ENCODE measurements at regions not wholly inside any gene's neighbourhood (a gene's known extent, or its start where the extent isn't known, plus 50 kb on each side); places are given as distances from the start of the nearest gene placed in this dataset.
"Not testable (repeated sequence)": the region's sequence is repeated elsewhere in the genome, so short reads cannot be mapped to it uniquely, and the experiment has no call there.

DNA sequence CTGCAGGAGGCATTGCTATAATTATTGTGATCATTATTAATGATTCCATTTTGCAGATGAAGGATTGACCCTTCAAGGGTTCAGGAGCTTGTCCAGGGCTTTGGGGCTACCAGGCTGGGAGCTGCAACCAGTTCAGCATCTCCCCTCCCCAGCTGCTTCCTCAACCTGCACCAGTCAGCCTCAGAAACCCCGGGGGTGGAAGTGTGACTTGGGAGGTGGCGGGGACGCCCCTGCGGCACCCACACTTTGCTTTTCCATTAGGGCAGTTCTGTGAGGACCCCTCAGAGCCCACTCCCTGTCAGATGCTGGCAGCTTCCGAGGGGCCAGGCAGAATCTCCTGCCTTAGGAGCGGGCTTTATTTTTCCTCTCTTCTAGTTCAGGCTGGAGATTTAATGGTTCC is 85.6 kb downstream of the OLFM1 start:
- H3K4me3 ChIP-seq (ENCODE audit: control insufficient read depth, low read depth, low read length): no peak overlapping the region
- DNase-seq (ENCODE audit: low read depth): no peak
- TF ChIP-seq, protein P1, sequence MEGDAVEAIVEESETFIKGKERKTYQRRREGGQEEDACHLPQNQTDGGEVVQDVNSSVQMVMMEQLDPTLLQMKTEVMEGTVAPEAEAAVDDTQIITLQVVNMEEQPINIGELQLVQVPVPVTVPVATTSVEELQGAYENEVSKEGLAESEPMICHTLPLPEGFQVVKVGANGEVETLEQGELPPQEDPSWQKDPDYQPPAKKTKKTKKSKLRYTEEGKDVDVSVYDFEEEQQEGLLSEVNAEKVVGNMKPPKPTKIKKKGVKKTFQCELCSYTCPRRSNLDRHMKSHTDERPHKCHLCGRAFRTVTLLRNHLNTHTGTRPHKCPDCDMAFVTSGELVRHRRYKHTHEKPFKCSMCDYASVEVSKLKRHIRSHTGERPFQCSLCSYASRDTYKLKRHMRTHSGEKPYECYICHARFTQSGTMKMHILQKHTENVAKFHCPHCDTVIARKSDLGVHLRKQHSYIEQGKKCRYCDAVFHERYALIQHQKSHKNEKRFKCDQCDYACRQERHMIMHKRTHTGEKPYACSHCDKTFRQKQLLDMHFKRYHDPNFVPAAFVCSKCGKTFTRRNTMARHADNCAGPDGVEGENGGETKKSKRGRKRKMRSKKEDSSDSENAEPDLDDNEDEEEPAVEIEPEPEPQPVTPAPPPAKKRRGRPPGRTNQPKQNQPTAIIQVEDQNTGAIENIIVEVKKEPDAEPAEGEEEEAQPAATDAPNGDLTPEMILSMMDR (conservative IDR thresholded peaks at IDR 0.05; ENCODE audit: control insufficient read depth, insufficient read depth, low read depth, low read length): no peak

DNA sequence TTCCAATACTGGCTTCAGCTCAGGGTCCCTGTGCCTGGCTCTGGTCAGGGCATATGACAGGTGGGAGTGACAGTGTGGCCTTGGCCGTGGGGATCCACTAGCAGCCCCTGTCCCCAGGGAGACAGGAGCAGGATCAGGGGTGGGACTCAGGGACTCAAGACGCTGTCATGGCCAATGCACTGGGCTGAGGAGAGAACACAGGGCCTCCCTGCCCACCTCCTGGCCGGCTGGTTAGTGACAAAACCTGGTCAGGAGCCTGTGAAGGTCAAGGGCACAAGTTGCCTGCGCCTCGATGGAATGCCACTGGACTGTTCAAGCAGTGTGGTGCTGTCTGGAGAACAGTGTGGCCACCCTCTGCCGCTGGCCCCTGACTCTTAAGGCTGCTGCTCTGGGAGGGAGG is 86.8 kb downstream of the OLFM1 start:
- no peak for DNase-seq (ENCODE audit: low read depth)
- TF ChIP-seq, protein P1 (conservative IDR thresholded peaks at IDR 0.05; ENCODE audit: control insufficient read depth, insufficient read depth, low read depth, low read length): no peak
- no peak overlapping the region for H3K4me3 ChIP-seq (ENCODE audit: control insufficient read depth, low read depth, low read length)

DNA sequence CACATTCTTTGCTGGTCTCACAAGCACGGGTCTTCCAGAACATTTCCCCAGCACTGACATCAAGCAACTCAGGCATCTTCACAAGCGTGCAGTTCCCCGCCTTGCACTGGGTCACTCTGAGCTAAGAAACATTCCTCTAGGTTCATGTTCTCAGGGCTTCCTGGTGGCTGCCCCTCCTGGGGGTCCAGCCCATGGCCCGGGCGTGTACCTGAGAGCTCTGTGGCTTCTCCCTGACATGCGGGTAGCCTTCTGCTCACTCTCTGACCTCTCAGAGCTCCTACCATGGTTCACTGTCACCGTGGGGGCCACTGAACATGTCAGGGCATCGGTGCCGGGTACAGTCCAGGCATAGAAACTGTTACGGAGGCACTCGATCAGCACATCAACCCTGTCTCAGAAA is 87.5 kb downstream of the OLFM1 start:
- no peak for DNase-seq (ENCODE audit: low read depth)
- H3K4me3 ChIP-seq (ENCODE audit: control insufficient read depth, low read depth, low read length): no peak overlapping the region
- TF ChIP-seq, protein P1 (conservative IDR thresholded peaks at IDR 0.05; ENCODE audit: control insufficient read depth, insufficient read depth, low read depth, low read length): no peak

DNA sequence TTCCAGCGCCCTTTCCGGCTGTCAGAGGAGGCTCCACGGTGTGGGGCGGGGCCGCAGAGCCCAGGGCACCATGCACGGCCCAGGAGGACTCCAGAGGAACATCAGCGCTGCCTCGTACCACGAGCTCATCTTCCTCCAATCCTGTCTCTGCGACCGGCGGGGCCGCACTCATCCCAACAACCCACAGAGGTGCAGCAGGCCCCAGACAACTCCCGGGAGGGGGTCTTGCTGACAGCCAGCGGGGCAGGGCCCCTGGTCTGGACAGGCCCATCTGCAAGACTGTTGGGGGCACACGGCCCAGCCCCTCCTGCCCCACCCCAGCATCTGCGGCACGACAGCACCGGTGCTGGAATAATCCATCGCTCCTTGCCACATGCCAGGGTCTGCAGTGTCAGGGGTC is 88.8 kb downstream of the OLFM1 start:
- TF ChIP-seq, protein P1 (conservative IDR thresholded peaks at IDR 0.05; ENCODE audit: control insufficient read depth, insufficient read depth, low read depth, low read length): no peak
- DNase-seq (ENCODE audit: low read depth): no peak
- H3K4me3 ChIP-seq (ENCODE audit: control insufficient read depth, low read depth, low read length): no peak overlapping the region

DNA sequence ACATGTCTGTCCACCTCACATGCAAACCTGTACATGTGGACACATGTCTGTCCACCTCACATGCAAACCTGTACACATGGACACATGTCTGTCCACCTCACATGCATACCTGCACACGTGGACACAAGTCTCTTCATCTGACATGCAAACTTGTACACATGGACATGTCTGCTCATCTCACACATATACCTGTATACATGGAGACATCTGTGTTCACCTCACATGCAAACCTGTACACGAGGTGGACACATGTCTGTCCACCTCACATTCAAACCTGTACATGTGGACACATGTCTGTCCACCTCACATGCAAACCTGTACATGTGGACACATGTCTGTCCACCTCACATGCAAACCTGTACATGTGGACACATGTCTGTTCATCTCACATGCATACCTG is 90.1 kb downstream of the OLFM1 start:
- not testable (repeated sequence) for DNase-seq (ENCODE audit: low read depth); H3K4me3 ChIP-seq (ENCODE audit: control insufficient read depth, low read depth, low read length)

DNA sequence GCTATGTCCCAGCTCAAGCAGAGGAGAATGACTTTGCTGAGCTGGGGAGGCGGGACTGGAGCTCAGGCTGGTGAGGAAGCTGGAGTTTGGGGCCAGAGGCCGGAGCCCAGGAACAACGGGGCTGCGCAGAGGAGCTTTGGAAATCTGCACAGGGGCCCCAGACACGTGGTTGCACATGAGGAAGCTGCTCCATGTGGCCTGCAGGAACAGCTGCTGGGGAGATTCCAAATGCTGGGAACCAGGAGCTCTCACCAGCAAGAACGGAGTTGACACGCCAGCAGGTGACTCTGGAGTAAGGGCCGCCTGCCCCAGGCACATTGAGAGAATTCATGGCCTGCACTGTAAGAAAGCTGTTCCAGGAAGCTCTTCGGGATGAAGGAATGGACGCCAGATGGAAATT is 91.0 kb downstream of the OLFM1 start:
- TF ChIP-seq, protein P1 (conservative IDR thresholded peaks at IDR 0.05; ENCODE audit: control insufficient read depth, insufficient read depth, low read depth, low read length): no peak
- no peak for DNase-seq (ENCODE audit: low read depth)
- H3K4me3 ChIP-seq (ENCODE audit: control insufficient read depth, low read depth, low read length): no peak overlapping the region

DNA sequence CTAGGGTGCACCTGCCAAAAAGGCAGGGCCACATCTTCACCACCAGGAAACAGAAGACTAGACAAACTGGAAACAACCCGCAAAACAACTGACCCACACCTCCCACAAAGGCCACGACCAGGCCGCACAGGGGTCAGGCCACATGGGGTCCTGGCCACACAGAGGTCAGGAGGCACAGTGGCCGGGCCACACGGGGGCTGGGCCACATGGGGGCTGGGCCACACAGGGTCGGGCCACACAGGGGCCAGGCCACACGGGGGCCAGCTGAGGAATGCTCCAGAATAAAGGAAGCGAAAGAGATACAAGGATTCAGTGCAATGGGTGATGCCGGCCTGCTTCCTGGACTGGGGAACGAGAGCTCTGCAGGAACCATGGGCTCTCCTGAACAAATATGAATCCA is 91.6 kb downstream of the OLFM1 start:
- no peak overlapping the region for H3K4me3 ChIP-seq (ENCODE audit: control insufficient read depth, low read depth, low read length)
- TF ChIP-seq, protein P1 (conservative IDR thresholded peaks at IDR 0.05; ENCODE audit: control insufficient read depth, insufficient read depth, low read depth, low read length): no peak
- no peak for DNase-seq (ENCODE audit: low read depth)

Measured in fibroblast of mammary gland (primary cell).